Heart right ventricle (tissue), 16 donors: ENCODE measurements at regions not wholly inside any gene's neighbourhood (a gene's known extent, or its start where the extent isn't known, plus 50 kb on each side); places are given as distances from the start of the nearest gene placed in this dataset.

ENCODE experiments used
- ATAC-seq, 8 donors: fragments of 200-7000 bp; cut with Tn5 transposase; one replicate each; pipeline ENCODE4 v1.9.1; 2020; ENCODE audit warnings: mild to moderate bottlenecking in 8 of 8, moderate library complexity in 8 of 8, moderate number of reproducible peaks in 1 of 8
- DNase-seq, 2 donors: peaks; one replicate each; pipeline ENCODE4 v3.0.0-alpha.2; 2020
- H3K27ac ChIP-seq, 10 donors: fragments of 200-600 bp; sonication (generic) in 2 of 10; one replicate each; pipeline versions ENCODE4 v1.5.0 to v1.8.0; 2020 to 2022; ENCODE audit warnings: mild to moderate bottlenecking in 3 of 10
- H3K27me3 ChIP-seq, 7 donors: fragments of 200-600 bp; one replicate each; pipeline ENCODE4 v1.8.0; 2021 to 2022; ENCODE audit warnings: mild to moderate bottlenecking in 2 of 7
- H3K36me3 ChIP-seq, 9 donors: fragments of 200-600 bp; sonication (generic) in 1 of 9; one replicate each; pipeline versions ENCODE4 v1.5.0 to v1.8.0; 2020 to 2022; ENCODE audit warnings: mild to moderate bottlenecking in 2 of 9
- H3K4me1 ChIP-seq, 9 donors: fragments of 200-600 bp; sonication (generic) in 1 of 9; one replicate each; pipeline versions ENCODE4 v1.5.0 to v1.8.0; 2020 to 2022; ENCODE audit warnings: mild to moderate bottlenecking in 4 of 9
- H3K4me3 ChIP-seq, 10 donors: fragments of 200-600 bp; sonication (generic) in 2 of 10; one replicate each; pipeline versions ENCODE4 v1.5.0 to v1.8.0; 2020 to 2022; ENCODE audit warnings: mild to moderate bottlenecking in 7 of 10, moderate library complexity in 2 of 10
- H3K9me3 ChIP-seq, 11 donors: fragments of 200-600 bp in 10 of 11; sonication (generic) in 2 of 11; one replicate each; pipeline versions ENCODE4 v1.5.0 to v1.8.0; 2013 to 2022; ENCODE audit warnings: mild to moderate bottlenecking in 2 of 11, control low read depth in 1 of 11, moderate library complexity in 1 of 11
- CTCF ChIP-seq, 9 donors: fragments of 200-600 bp; sonication (generic) in 2 of 9; IDR thresholded peaks; one replicate each; pipeline versions ENCODE4 v1.5.0 to v1.8.0; 2021 to 2022; ENCODE audit warnings: antibody characterized with exemption in 9 of 9, mild to moderate bottlenecking in 5 of 9, moderate library complexity in 1 of 9
- WGBS, 2 donors: extraction: QIAGEN DNeasy Blood & Tissue Kit; methylation state at CpG; one replicate each; pipeline ENCODE4 v1.1.7; 2013; ENCODE audit warnings: inconsistent platforms in 1 of 2; 5-methylcytosine and 5-hydroxymethylcytosine counted together
- intact Hi-C, 10 donors: fragments of 100-400 bp; cut with DNase I; formaldehyde crosslinking; loops; one replicate each; pipeline versions ENCODE4 v1.11.1 to v1.14.2; 2022
- donor health status: Arrhythmogenic right ventricular cardiomyopathy.
- donor health status: ischemic (EF 13 %, LVEDD 7.1; RV severe dilation, severe dysfunction).
- donor health status: healthy with polysubstance abuse.
- donor health status: DM: no; HTN: yes; CAD: no.
- donor health status: DM: no; HTN: no; CAD: no.
- donor health status: ischemic (EF 25% LVEDD 6.9; RV normal size, moderate dysfunction).
- donor health status: ischemic (EF 25% LVEDD 5.7; RV mildly dilated, moderate dysfunction).
- donor health status: healthy.
- donor health status: DM: yes; HTN: yes; CAD: no.
- donor health status: Ischemic cardiomyopathy.
- donor health status: ischemic (EF 35%, LVEDD 5.7; RV mildly dilated, moderate dysfunction).
- donor health status: nonischemic (EF 11% LVEDD 7.7; RV severe dilation, severe dysfunction).
- donor health status: DM: yes; HTN: yes; CAD: no.
- donor health status: PGD.
- donor health status: ischemic (EF 29% LVEDD 5.4; RV normal size, mild dysfunction).
- donor health status: nonischemic (EF 23%, LVEDD 6.1; RV moderate dilation, normal function).

GRCh38 chr5:73290242-73290641 lies 117.2 kb downstream of the TMEM174 start:
- no peak for DNase-seq
- no peaks in the 10 kb centered on the region for H3K4me1 ChIP-seq
- H3K27ac ChIP-seq = no peak overlapping the region
- peaks cover 0 to 8% (median 0%) of the 10 kb centered on the region in 11 donors for H3K9me3 ChIP-seq
- no peak for TF ChIP-seq CTCF (IDR thresholded peaks at IDR 0.05)
- H3K27me3 ChIP-seq = peaks cover 0 to 75% (median 68%) of the 10 kb centered on the region in 7 donors
- no peak for ATAC-seq
- intact Hi-C loops = loop anchor here in 2 of 10 donors (10.0 kb wide), 2 partner anchors 75 to 155 kb away; partner anchors contain the start of gene FOXD1 (in 1 of the 2)
- WGBS, 2 donors = 55 to 65% methylated on average over 3 of the region's 3 CpGs
- H3K4me3 ChIP-seq = no peak overlapping the region
- H3K36me3 ChIP-seq = no peaks in the 10 kb centered on the region

DNA sequence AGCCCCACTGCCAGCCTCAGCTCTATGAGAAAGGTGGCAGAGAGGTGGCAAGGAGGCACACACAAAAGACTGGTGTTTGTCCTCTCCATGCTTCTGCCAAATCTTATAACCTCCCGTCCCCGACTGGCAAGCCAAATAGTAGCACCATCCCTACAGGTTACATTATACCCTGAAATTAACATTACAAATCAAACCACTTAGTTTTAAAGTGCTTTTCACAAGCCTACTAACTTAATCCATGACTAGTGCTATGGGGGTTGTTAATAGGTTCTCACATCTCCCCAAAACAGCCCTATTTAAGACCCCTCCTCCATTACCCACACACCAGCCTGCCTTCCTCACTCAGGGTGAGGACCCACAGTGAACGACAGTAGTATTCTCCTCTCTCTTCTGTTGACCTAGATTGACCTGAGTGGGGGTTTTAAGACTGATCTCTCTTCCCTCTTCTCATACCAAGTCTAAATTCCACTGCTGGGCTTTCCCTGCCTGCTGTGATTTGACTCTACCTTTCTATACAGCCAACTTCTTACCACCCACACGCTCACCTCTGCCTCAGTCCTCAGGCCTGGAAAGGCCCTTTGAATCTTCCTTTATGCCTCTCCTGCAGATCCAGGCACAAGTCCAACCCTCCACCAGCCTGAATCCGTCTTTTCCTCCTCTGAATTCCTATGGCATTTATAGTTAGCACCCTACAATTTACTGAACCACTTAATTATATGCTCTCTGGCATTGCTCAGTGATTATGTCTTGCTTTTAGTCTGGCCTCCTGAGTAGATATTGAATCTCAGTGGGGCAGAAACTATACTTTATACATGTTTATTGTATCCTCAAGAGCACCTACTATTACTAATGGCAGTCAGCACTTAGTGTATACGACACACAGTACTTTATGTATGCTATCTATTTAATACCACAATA lies 116.1 kb downstream of the TMEM174 start:
- H3K4me1 ChIP-seq = no peaks in the 10 kb centered on the region
- peaks cover 0 to 76% (median 65%) of the 10 kb centered on the region in 7 donors for H3K27me3 ChIP-seq
- ATAC-seq = no peak
- no peak overlapping the region for H3K4me3 ChIP-seq
- 61 to 73% methylated on average over 6 of the region's 6 CpGs for WGBS, 2 donors
- intact Hi-C loops = no loop called here
- no peak for DNase-seq
- TF ChIP-seq CTCF (IDR thresholded peaks at IDR 0.05) = no peak
- no peak overlapping the region for H3K27ac ChIP-seq
- peaks cover 0 to 8% (median 0%) of the 10 kb centered on the region in 11 donors for H3K9me3 ChIP-seq
- H3K36me3 ChIP-seq = no peaks in the 10 kb centered on the region

DNA sequence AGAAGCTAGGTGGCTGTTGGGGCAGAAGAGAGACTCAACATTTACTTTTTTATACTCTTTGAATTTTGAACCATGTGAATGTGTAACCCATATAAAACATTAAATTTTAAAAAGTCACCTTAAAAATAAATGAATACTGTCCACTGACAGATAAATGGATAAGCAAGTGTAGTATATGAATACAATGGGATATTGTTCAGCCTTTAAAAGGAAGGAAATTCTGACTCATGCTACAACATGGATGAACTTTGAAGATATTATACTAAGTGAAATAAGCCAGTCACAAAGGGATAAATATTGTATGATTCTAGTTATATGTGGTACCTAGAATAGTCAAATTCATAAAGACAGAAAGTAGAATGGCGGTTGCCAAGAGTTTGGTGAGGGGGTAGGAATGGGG lies 113.9 kb downstream of the TMEM174 start:
- intact Hi-C loops = no loop called here
- no peak for ATAC-seq
- Histone ChIP-seq H3K27me3 (peaks cover 0 to 74% (median 59%) of the 10 kb centered on the region in 7 donors), H3K36me3 (no peaks in the 10 kb centered on the region), H3K27ac (no peak overlapping the region), H3K9me3 (peaks cover 0 to 8% (median 0%) of the 10 kb centered on the region in 11 donors), H3K4me1 (peaks cover 0 to 6% (median under 1%) of the 10 kb centered on the region in 9 donors), H3K4me3 (no peak overlapping the region)
- DNase-seq = no peak
- no peak for TF ChIP-seq CTCF (IDR thresholded peaks at IDR 0.05)
- WGBS, 2 donors = 88 to 100% methylated on average over 1 of the region's 1 CpG

GRCh38 chr5:73284985-73285384 lies 112.0 kb downstream of the TMEM174 start:
- intact Hi-C loops = no loop called here
- WGBS, 2 donors = 60 to 65% methylated on average over 3 of the region's 3 CpGs
- no peak overlapping the region for H3K27ac ChIP-seq
- peaks cover 0 to 15% (median 11%) of the 10 kb centered on the region in 9 donors for H3K4me1 ChIP-seq
- H3K36me3 ChIP-seq = no peaks in the 10 kb centered on the region
- H3K27me3 ChIP-seq = peaks cover 0 to 69% (median 44%) of the 10 kb centered on the region in 7 donors
- ATAC-seq = no peak
- DNase-seq = no peak
- H3K4me3 ChIP-seq = no peak overlapping the region
- peaks cover 0 to 8% (median 0%) of the 10 kb centered on the region in 11 donors for H3K9me3 ChIP-seq
- TF ChIP-seq CTCF (IDR thresholded peaks at IDR 0.05) = no peak
